GM12878 (cell line): ENCODE measurements at regions not wholly inside any gene's neighbourhood (a gene's known extent, or its start where the extent isn't known, plus 50 kb on each side); places are given as distances from the start of the nearest gene placed in this dataset.

Source experiments
- ATAC-seq: fragments of 200-7000 bp; cut with Tn5 transposase; 3 replicates; pipeline ENCODE4 v1.9.1; 2020; ENCODE audit warnings: mild to moderate bottlenecking, moderate library complexity
- BruUV-seq: library from RNA; stranded (reverse); fragments of 400-500 nt; replicated peaks from 2 replicates; lab custom pipeline; 2021; lab: Mats Ljungman, UMichigan
- CTCF ChIA-PET: fragments of 300-600 bp; sonication (Branson Sonifier 250); formaldehyde crosslinking; extraction: SDS; loops from one replicate; lab custom pipeline; 2021; ENCODE audit warnings: inconsistent platforms; lab: Yijun Ruan, JAX
- POLR2A ChIA-PET: fragments of 350-600 bp; formaldehyde crosslinking; extraction: SDS; loops from one replicate; lab custom pipeline; 2021; ENCODE audit warnings: inconsistent platforms; lab: Charles Lee
- RAD21 ChIA-PET: fragments of 300-600 bp; sonication (Branson Sonifier 250); formaldehyde crosslinking; loops from one replicate; lab custom pipeline; 2023; ENCODE audit warnings: antibody characterized with exemption; ENCODE audit not compliant: unreplicated experiment; lab: Charles Lee
- SMC1A ChIA-PET: fragments of 300-600 bp; sonication (Branson Sonifier 250); formaldehyde crosslinking; loops from one replicate; lab custom pipeline; 2023; ENCODE audit not compliant: unreplicated experiment, uncharacterized antibody; lab: Charles Lee
- DNase-seq: peaks from one replicate; pipeline ENCODE4 v3.0.0-alpha.2; 2011; ENCODE audit warnings: low read depth, low spot score
- FAIRE-seq: peaks from 3 replicates; lab custom pipeline; 2011; peaks lifted over from hg19 to GRCh38; lab: Jason Lieb, UNC
- H2AFZ ChIP-seq: 2 replicates; pipeline ENCODE4 v1.6.0; 2011; ENCODE audit warnings: low read depth, low read length, control low read depth; ENCODE audit not compliant: control insufficient read depth
- H3K27ac ChIP-seq: 2 replicates; pipeline ENCODE4 v1.5.1; 2011; ENCODE audit warnings: control low read depth; ENCODE audit not compliant: control insufficient read depth, insufficient read depth
- H3K27me3 ChIP-seq, 2 experiments: replicated peaks in 1 of 2; 2 replicates each; pipeline versions ENCODE4 v1.6.0 to v1.6.1; 2011; ENCODE audit warnings: low read length in 1 of 2; ENCODE audit not compliant: control insufficient read depth in 2 of 2, insufficient read depth in 2 of 2
- H3K36me3 ChIP-seq, 2 experiments: 2 replicates each; pipeline ENCODE4 v1.5.1; 2011; ENCODE audit warnings: low read length in 1 of 2; ENCODE audit not compliant: control insufficient read depth in 2 of 2, insufficient read depth in 2 of 2
- H3K4me1 ChIP-seq: 2 replicates; pipeline ENCODE4 v1.6.1; 2011; ENCODE audit warnings: mild to moderate bottlenecking, low read length, moderate library complexity, mixed read lengths; ENCODE audit not compliant: control insufficient read depth, insufficient read depth
- H3K4me2 ChIP-seq: 2 replicates; pipeline ENCODE4 v1.6.0; 2011; ENCODE audit warnings: control low read depth; ENCODE audit not compliant: control insufficient read depth, insufficient read depth
- H3K4me3 ChIP-seq: fragments of 200-600 bp; sonication (generic); 2 replicates; pipeline ENCODE4 v1.5.1; 2016
- H3K79me2 ChIP-seq: 2 replicates; pipeline ENCODE4 v1.6.0; 2011; ENCODE audit warnings: low read length; ENCODE audit not compliant: control insufficient read depth, insufficient read depth
- H3K9ac ChIP-seq: 2 replicates; pipeline ENCODE4 v1.8.0; 2011; ENCODE audit warnings: low read length, control low read depth, mixed read lengths; ENCODE audit not compliant: control insufficient read depth, insufficient read depth
- H3K9me3 ChIP-seq: replicated peaks from 3 replicates; pipeline ENCODE4 v1.5.1; 2011; ENCODE audit warnings: mild to moderate bottlenecking, low read length; ENCODE audit not compliant: control insufficient read depth, insufficient read depth
- H4K20me1 ChIP-seq: 2 replicates; pipeline ENCODE4 v1.6.0; 2011; ENCODE audit not compliant: control insufficient read depth, insufficient read depth
- CUX1 ChIP-seq: IDR thresholded peaks from 2 replicates; pipeline ENCODE4 v1.6.1; 2012; ENCODE audit warnings: improper control_type of control experiment, low read depth, low read length; ENCODE audit not compliant: insufficient replicate concordance
- E4F1 ChIP-seq: fragments of 450-650 bp; IDR thresholded peaks from 2 replicates; pipeline ENCODE4 v1.6.1; 2018; ENCODE audit warnings: borderline replicate concordance, mild to moderate bottlenecking; ENCODE audit not compliant: partially characterized antibody
- NFYA ChIP-seq: IDR thresholded peaks from 2 replicates; pipeline ENCODE4 v1.6.1; 2011; ENCODE audit warnings: low read depth, mild to moderate bottlenecking, low read length, improper control_type of control experiment, borderline replicate concordance
- NFYB ChIP-seq: IDR thresholded peaks from 2 replicates; pipeline ENCODE4 v1.6.1; 2011; ENCODE audit warnings: low read depth, mild to moderate bottlenecking, low read length, improper control_type of control experiment, moderate library complexity; ENCODE audit not compliant: insufficient read depth
- POLR2AphosphoS2 ChIP-seq: IDR thresholded peaks from 2 replicates; pipeline ENCODE4 v1.6.1; 2011; ENCODE audit warnings: low read depth, mild to moderate bottlenecking, low read length, improper control_type of control experiment, moderate library complexity
- SMAD5 ChIP-seq: IDR thresholded peaks from 2 replicates; pipeline ENCODE4 v1.6.1; 2016; ENCODE audit warnings: antibody characterized with exemption, low read depth
- USF1 ChIP-seq: IDR thresholded peaks from 2 replicates; pipeline ENCODE4 v1.6.1; 2011; ENCODE audit warnings: borderline replicate concordance, low read depth, mild to moderate bottlenecking, moderate library complexity, mixed read lengths, low read length; ENCODE audit not compliant: insufficient read depth; ENCODE audit errors: extremely low read length
- ZNF274 ChIP-seq: IDR thresholded peaks from one replicate; pipeline ENCODE4 v1.8.0; 2011; ENCODE audit not compliant: insufficient read length, insufficient read depth
- WGBS: methylation state at CpG from one replicate; pipeline ENCODE4 v1.1.6; 2016; ENCODE audit warnings: low lambda C conversion rate; ENCODE audit not compliant: insufficient replicate concordance, insufficient coverage; ENCODE audit errors: missing lambda C conversion rate; 5-methylcytosine and 5-hydroxymethylcytosine counted together
- in situ Hi-C: fragments of 300-500 bp; cut with MboI; formaldehyde crosslinking; loops from 9 replicates; pipeline ENCODE4 v1.14.3; 2018; ENCODE audit warnings: mixed read lengths
- intact Hi-C: fragments of 100-400 bp; cut with micrococcal nuclease; formaldehyde crosslinking; loops from one replicate; pipeline ENCODE4 v1.14.2; 2022; ENCODE audit not compliant: unreplicated experiment

GRCh38 chr15:88740356-88740755, 62.9 kb upstream of the ACAN start:
- H3K4me1 ChIP-seq: no peaks in the 10 kb centered on the region
- ChIA-PET CTCF (no interaction called here), POLR2A (no interaction called here)
- intact Hi-C loops: no loop called here
- H3K9me3 ChIP-seq: no peaks in the 10 kb centered on the region
- DNase-seq (no peak), FAIRE-seq (no peak), ATAC-seq (no peak)
- no peaks in the 10 kb centered on the region for H4K20me1 ChIP-seq
- WGBS: 33% methylated on average over 3 of the region's 3 CpGs
- no peak overlapping the region for H3K4me3 ChIP-seq
- peaks cover 0 to 1% of the 10 kb centered on the region in 2 experiments; a peak in 1 of 4 replicates for H3K27me3 ChIP-seq
- no TSS peak for BruUV-seq
- H3K36me3 ChIP-seq: no peaks in the 10 kb centered on the region
- H3K9ac ChIP-seq: no peak overlapping the region
- no peak overlapping the region for H3K27ac ChIP-seq
- no peak for TF ChIP-seq ZNF274
- TF ChIP-seq, all 136 proteins: peak for 0
- H3K79me2 ChIP-seq: no peaks in the 10 kb centered on the region
- no peak overlapping the region for H2AFZ ChIP-seq
- ChIA-PET SMC1A (no interaction called here), RAD21 (no interaction called here)
- in situ Hi-C loops: no loop called here
- H3K4me2 ChIP-seq: no peak overlapping the region

- DNase-seq (no peak), FAIRE-seq (no peak), ATAC-seq (no peak)
- no peaks in the 10 kb centered on the region for H3K9me3 ChIP-seq
- H3K27me3 ChIP-seq: peaks cover 0 to 1% of the 10 kb centered on the region in 2 experiments; a peak in 1 of 4 replicates
- no peaks in the 10 kb centered on the region for H3K4me1 ChIP-seq
- CTCF ChIA-PET: no interaction called here
- no peaks in the 10 kb centered on the region for H3K36me3 ChIP-seq
- intact Hi-C loops (no loop called here), in situ Hi-C loops (no loop called here)
- H3K79me2 ChIP-seq: no peaks in the 10 kb centered on the region
- H2AFZ ChIP-seq: no peak overlapping the region
- RAD21 ChIA-PET: no interaction called here
- POLR2A ChIA-PET: no interaction called here
- H4K20me1 ChIP-seq: no peaks in the 10 kb centered on the region
- SMC1A ChIA-PET: no interaction called here
- H3K27ac ChIP-seq: no peak overlapping the region
- 37% methylated on average over 5 of the region's 5 CpGs for WGBS
- BruUV-seq: no TSS peak
- H3K4me3 ChIP-seq: no peak overlapping the region
- H3K4me2 ChIP-seq: no peak overlapping the region
- H3K9ac ChIP-seq: no peak overlapping the region
- no peak for TF ChIP-seq SMAD5
- TF ChIP-seq USF1: no peak
- no peak for TF ChIP-seq E4F1
- no peak for TF ChIP-seq NFYA
- no peak for TF ChIP-seq CUX1
- no peak for TF ChIP-seq NFYB
- no peak for TF ChIP-seq POLR2AphosphoS2
Measured at GRCh38 chr15:88741046-88741445, 62.2 kb upstream of the ACAN start.
